ENCODE measurements at regions not wholly inside any gene's neighbourhood (a gene's known extent, or its start where the extent isn't known, plus 50 kb on each side); places are given as distances from the start of the nearest gene placed in this dataset.

DNA sequence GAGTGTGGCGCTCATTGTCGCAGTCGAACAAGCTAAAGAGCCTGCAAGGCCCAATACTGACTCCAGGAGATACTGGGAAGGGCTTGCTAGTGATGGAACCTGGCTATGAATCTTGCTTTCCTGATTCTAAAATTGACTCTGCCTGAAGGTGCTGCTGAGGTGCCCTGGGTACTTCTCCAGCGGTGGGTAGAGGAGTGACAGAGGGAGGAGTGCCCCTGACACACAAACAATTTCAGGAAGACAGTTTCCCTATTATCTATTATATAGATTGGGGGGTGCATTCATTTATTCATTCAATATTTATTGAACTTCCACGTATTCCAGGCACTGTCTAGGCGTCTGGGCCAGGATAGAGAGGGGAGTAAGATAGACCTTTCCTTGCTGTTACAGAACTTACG is 339.2 kb upstream of the GATB start:
- POLR2A ChIA-PET = no interaction called here
- no TSS peak for BruUV-seq (replicated peaks)

DNA sequence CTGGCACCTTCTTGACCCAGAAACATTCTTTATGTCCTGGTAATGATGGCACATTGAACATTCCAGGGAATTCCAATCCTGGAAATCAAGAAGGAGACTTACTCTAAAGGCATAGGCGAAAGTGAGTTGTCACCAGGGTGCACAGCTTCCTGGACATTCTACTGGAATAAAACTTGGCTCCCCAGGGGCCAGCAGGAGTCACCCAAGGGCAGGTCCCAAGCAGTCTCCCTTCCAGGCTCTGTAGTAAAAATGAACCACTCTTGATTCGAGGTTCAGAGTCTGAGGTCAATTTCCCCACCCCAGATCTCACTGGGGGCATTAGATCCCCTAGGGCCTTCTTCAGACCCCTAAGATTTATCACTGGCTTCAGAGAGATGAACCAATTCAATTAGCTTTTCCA is 338.7 kb upstream of the GATB start:
- no peaks in the 10 kb centered on the region for H3K36me3 ChIP-seq (ENCODE audit: control insufficient read depth, insufficient read depth, low read length)
- H3K4me1 Mint-ChIP-seq (ENCODE audit: low read depth, unreplicated experiment) = peaks cover 33% of the 10 kb centered on the region
- TF ChIP-seq, protein P1, sequence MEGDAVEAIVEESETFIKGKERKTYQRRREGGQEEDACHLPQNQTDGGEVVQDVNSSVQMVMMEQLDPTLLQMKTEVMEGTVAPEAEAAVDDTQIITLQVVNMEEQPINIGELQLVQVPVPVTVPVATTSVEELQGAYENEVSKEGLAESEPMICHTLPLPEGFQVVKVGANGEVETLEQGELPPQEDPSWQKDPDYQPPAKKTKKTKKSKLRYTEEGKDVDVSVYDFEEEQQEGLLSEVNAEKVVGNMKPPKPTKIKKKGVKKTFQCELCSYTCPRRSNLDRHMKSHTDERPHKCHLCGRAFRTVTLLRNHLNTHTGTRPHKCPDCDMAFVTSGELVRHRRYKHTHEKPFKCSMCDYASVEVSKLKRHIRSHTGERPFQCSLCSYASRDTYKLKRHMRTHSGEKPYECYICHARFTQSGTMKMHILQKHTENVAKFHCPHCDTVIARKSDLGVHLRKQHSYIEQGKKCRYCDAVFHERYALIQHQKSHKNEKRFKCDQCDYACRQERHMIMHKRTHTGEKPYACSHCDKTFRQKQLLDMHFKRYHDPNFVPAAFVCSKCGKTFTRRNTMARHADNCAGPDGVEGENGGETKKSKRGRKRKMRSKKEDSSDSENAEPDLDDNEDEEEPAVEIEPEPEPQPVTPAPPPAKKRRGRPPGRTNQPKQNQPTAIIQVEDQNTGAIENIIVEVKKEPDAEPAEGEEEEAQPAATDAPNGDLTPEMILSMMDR (IDR thresholded peaks at IDR 0.05; ENCODE audit: insufficient read depth in 1 of 2, low read depth in 1 of 2, low read length in 1 of 2, severe bottlenecking in 1 of 2, unreplicated experiment in 1 of 2) = peak in 1 of 2 experiments; percentile 6
- ChIA-PET CTCF (no interaction called here), POLR2A (no interaction called here)
- BruUV-seq (replicated peaks) = no TSS peak
- H3K4me1 ChIP-seq = peaks cover 47% of the 10 kb centered on the region
- no peaks in the 10 kb centered on the region for H3K9me3 ChIP-seq
- H3K27me3 Mint-ChIP-seq (ENCODE audit: insufficient read depth, unreplicated experiment) = no peaks in the 10 kb centered on the region
- H3K4me3 ChIP-seq (ENCODE audit: low read depth, low read length) = no peak overlapping the region
- peaks cover 11% of the 10 kb centered on the region for H3K9me3 Mint-ChIP-seq (ENCODE audit: unreplicated experiment)
- no peak overlapping the region for H3K4me3 Mint-ChIP-seq (ENCODE audit: unreplicated experiment)
- no peaks in the 10 kb centered on the region for H3K27me3 ChIP-seq (replicated peaks; ENCODE audit: control insufficient read depth, insufficient read depth, low read length)
- H3K36me3 Mint-ChIP-seq (ENCODE audit: insufficient read depth, unreplicated experiment) = no peaks in the 10 kb centered on the region
- DNase-seq = no peak
- intact Hi-C loops (cut with micrococcal nuclease; ENCODE audit: unreplicated experiment) = no loop called here
- H3K27ac Mint-ChIP-seq (ENCODE audit: unreplicated experiment) = peak overlapping the region; percentile 63

More for the DNA sequence above, 339.2 kb upstream of the GATB start:
- Histone ChIP-seq H3K36me3 (ENCODE audit: control insufficient read depth, insufficient read depth, low read length) (no peaks in the 10 kb centered on the region; the same call in 1 of the 2 replicates), H3K9me3 (no peaks in the 10 kb centered on the region), H3K4me1 (peaks cover 49% of the 10 kb centered on the region), H3K4me3 (ENCODE audit: low read depth, low read length) (no peak overlapping the region), H3K27me3 (replicated peaks; ENCODE audit: control insufficient read depth, insufficient read depth, low read length) (no peaks in the 10 kb centered on the region)
- no peak overlapping the region for H3K4me3 Mint-ChIP-seq (ENCODE audit: unreplicated experiment)
- peak overlapping the region; percentile 63 for H3K27ac Mint-ChIP-seq (ENCODE audit: unreplicated experiment)
- TF ChIP-seq, protein P1 (IDR thresholded peaks at IDR 0.05; ENCODE audit: insufficient read depth in 1 of 2, low read depth in 1 of 2, low read length in 1 of 2, severe bottlenecking in 1 of 2, unreplicated experiment in 1 of 2) = no peak
- no peaks in the 10 kb centered on the region for H3K27me3 Mint-ChIP-seq (ENCODE audit: insufficient read depth, unreplicated experiment)
- DNase-seq = no peak
- CTCF ChIA-PET = no interaction called here
- H3K4me1 Mint-ChIP-seq (ENCODE audit: low read depth, unreplicated experiment) = peaks cover 33% of the 10 kb centered on the region
- intact Hi-C loops (cut with micrococcal nuclease; ENCODE audit: unreplicated experiment) = loop anchor here (10.0 kb wide), 1 partner anchor 245 kb away; no protein-coding TSS in a partner anchor
- peaks cover 11% of the 10 kb centered on the region for H3K9me3 Mint-ChIP-seq (ENCODE audit: unreplicated experiment)
- no peaks in the 10 kb centered on the region for H3K36me3 Mint-ChIP-seq (ENCODE audit: insufficient read depth, unreplicated experiment)

DNA sequence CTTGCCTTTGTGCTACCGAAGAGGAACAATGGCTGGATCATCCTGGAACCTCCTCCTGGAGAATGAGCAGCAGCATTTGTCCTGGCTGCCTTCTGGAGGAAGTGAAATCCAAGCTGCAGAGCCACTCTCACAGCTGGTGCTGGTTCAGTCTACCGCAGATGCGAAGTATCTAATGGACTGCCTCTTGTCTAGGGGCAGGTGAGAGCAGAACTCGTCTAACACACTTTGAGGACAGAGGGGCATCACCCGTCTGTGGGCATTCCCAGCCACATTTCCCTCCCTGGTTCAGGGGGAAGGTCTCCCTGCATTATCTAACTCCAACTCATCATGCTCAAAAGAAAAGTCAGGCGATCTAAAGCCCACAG is 338.2 kb upstream of the GATB start:
- H3K4me1 Mint-ChIP-seq (ENCODE audit: low read depth, unreplicated experiment) = peaks cover 33% of the 10 kb centered on the region
- DNase-seq = no peak
- H3K9me3 Mint-ChIP-seq (ENCODE audit: unreplicated experiment) = peaks cover 11% of the 10 kb centered on the region
- TF ChIP-seq, protein P1 (IDR thresholded peaks at IDR 0.05; ENCODE audit: insufficient read depth in 1 of 2, low read depth in 1 of 2, low read length in 1 of 2, severe bottlenecking in 1 of 2, unreplicated experiment in 1 of 2) = no peak
- ChIA-PET CTCF (no interaction called here), POLR2A (no interaction called here)
- no peaks in the 10 kb centered on the region for H3K27me3 Mint-ChIP-seq (ENCODE audit: insufficient read depth, unreplicated experiment)
- Histone ChIP-seq H3K27me3 (replicated peaks; ENCODE audit: control insufficient read depth, insufficient read depth, low read length) (no peaks in the 10 kb centered on the region), H3K4me1 (peaks cover 43% of the 10 kb centered on the region), H3K9me3 (no peaks in the 10 kb centered on the region), H3K36me3 (ENCODE audit: control insufficient read depth, insufficient read depth, low read length) (no peaks in the 10 kb centered on the region), H3K4me3 (ENCODE audit: low read depth, low read length) (no peak overlapping the region)
- intact Hi-C loops (cut with micrococcal nuclease; ENCODE audit: unreplicated experiment) = no loop called here
- H3K36me3 Mint-ChIP-seq (ENCODE audit: insufficient read depth, unreplicated experiment) = no peaks in the 10 kb centered on the region
- no peak overlapping the region for H3K27ac Mint-ChIP-seq (ENCODE audit: unreplicated experiment)
- BruUV-seq (replicated peaks) = no TSS peak
- H3K4me3 Mint-ChIP-seq (ENCODE audit: unreplicated experiment) = no peak overlapping the region

Data from Caco-2 (cell line).